ENCODE measurements at regions not wholly inside any gene's neighbourhood (a gene's known extent, or its start where the extent isn't known, plus 50 kb on each side); places are given as distances from the start of the nearest gene placed in this dataset.

DNA sequence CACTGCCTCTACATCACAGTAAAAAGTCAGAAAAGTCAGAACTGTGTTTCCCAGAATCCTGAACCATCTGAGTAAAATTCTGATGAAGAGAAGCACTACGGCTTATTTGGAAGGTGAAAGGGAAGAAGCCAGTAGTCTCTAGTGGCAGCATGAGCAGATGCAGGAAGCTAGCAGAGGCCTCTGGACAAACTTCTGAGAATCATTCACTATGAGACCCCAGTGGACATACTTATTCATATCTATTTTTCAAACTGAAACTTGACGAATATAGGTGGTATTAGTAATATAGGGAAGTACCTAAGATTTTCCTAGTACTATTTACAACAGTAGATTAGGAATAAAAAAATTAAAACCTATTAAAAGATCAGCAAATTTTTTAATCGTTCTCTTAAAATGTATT lies 272.8 kb upstream of the TTC14 start:
- DNase-seq (no peak), ATAC-seq (no peak)
- no peaks in the 10 kb centered on the region for H3K27me3 Mint-ChIP-seq
- TF ChIP-seq, protein P1, sequence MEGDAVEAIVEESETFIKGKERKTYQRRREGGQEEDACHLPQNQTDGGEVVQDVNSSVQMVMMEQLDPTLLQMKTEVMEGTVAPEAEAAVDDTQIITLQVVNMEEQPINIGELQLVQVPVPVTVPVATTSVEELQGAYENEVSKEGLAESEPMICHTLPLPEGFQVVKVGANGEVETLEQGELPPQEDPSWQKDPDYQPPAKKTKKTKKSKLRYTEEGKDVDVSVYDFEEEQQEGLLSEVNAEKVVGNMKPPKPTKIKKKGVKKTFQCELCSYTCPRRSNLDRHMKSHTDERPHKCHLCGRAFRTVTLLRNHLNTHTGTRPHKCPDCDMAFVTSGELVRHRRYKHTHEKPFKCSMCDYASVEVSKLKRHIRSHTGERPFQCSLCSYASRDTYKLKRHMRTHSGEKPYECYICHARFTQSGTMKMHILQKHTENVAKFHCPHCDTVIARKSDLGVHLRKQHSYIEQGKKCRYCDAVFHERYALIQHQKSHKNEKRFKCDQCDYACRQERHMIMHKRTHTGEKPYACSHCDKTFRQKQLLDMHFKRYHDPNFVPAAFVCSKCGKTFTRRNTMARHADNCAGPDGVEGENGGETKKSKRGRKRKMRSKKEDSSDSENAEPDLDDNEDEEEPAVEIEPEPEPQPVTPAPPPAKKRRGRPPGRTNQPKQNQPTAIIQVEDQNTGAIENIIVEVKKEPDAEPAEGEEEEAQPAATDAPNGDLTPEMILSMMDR (IDR thresholded peaks at IDR 0.05) = no peak
- no peak overlapping the region for H3K4me3 Mint-ChIP-seq
- ChIA-PET CTCF (no interaction called here), POLR2A (no interaction called here)
- H3K9me3 Mint-ChIP-seq = peaks cover 2% of the 10 kb centered on the region
- intact Hi-C loops (cut with micrococcal nuclease) = no loop called here
- H3K4me1 Mint-ChIP-seq (ENCODE audit: low read depth) = no peaks in the 10 kb centered on the region
- H3K27ac Mint-ChIP-seq = no peak overlapping the region
- H3K36me3 Mint-ChIP-seq (ENCODE audit: low read depth) = no peaks in the 10 kb centered on the region

DNA sequence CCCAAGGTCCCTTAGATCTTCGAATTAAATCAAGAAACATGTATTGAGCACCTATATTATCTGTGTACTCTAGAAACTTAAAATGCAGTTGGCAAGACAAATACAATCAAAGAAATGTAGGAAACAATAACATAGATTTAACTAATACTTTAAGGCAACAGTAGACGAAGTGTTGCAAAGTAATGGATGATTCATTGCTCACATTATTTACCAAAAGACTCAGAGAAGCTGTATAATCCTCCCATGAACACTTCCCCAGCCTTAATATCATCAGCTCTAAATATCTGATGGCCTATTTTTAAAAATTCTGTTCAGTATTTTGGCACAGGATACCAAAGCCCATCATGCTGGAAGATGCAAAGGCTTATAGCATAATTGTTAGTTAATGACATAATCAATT lies 272.1 kb upstream of the TTC14 start:
- intact Hi-C loops (cut with micrococcal nuclease) = no loop called here
- ATAC-seq (no peak), DNase-seq (no peak)
- Mint-ChIP-seq H3K4me3 (no peak overlapping the region), H3K27ac (no peak overlapping the region), H3K4me1 (ENCODE audit: low read depth) (no peaks in the 10 kb centered on the region), H3K27me3 (no peaks in the 10 kb centered on the region), H3K9me3 (peaks cover 3% of the 10 kb centered on the region), H3K36me3 (ENCODE audit: low read depth) (no peaks in the 10 kb centered on the region)
- ChIA-PET CTCF (interaction anchor here (0.9 kb wide), 1 partner anchor 188 kb away, joined by 4 read pairs; no protein-coding TSS in a partner anchor), POLR2A (no interaction called here)
- TF ChIP-seq, protein P1 (IDR thresholded peaks at IDR 0.05) = no peak

DNA sequence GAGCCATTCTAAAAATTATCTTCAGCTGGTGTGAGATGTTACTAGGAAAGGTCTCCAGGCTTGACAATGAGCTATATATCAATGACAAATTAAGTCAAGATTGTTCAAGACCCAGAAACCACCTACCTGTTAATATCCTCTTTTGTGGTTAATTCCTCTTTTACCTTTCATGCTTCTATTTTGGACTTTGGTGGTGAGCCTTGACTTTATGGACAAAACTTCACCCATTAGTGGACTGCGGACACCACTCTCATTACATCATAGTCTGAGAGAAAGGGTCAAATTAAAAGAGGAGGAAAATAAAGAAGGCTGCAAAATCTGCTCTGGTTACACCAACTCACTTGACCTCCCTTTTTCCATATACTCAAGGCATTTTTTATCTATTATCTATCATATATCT lies 271.5 kb upstream of the TTC14 start:
- H3K4me1 Mint-ChIP-seq (ENCODE audit: low read depth) = no peaks in the 10 kb centered on the region

DNA sequence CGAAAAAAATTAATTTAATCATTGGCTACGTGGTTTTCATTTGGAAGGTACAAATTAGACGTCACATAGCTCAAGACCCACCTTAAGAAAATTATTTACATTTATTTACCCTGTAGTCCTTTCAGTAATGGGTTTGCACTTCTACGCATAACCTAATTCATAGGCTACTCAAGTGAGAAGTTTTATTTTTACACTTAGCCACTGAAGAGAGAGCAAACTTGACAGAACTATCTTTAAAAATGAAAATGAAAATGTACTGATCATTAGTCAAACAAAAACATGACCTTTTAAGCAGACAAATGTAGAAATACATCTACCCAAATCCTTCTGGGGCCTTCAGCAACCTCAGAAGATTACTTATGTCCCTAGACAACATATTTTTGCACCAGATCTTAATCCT lies 269.4 kb upstream of the TTC14 start:
- no peaks in the 10 kb centered on the region for H3K36me3 Mint-ChIP-seq (ENCODE audit: low read depth)
- ATAC-seq = no peak
- H3K27ac Mint-ChIP-seq = no peak overlapping the region
- TF ChIP-seq, protein P1 (IDR thresholded peaks at IDR 0.05) = no peak
- no peak overlapping the region for H3K4me3 Mint-ChIP-seq
- ChIA-PET CTCF (no interaction called here), POLR2A (no interaction called here)
- H3K4me1 Mint-ChIP-seq (ENCODE audit: low read depth) = no peaks in the 10 kb centered on the region
- H3K27me3 Mint-ChIP-seq = no peaks in the 10 kb centered on the region
- peaks cover 3% of the 10 kb centered on the region for H3K9me3 Mint-ChIP-seq
- intact Hi-C loops (cut with micrococcal nuclease) = no loop called here
- no peak for DNase-seq

More for the DNA sequence above, 271.5 kb upstream of the TTC14 start:
- DNase-seq (no peak), ATAC-seq (no peak)
- no peaks in the 10 kb centered on the region for H3K27me3 Mint-ChIP-seq
- H3K27ac Mint-ChIP-seq = no peak overlapping the region
- TF ChIP-seq, protein P1 (IDR thresholded peaks at IDR 0.05) = no peak
- H3K4me3 Mint-ChIP-seq = no peak overlapping the region
- CTCF ChIA-PET = interaction anchor here (0.9 kb wide), 1 partner anchor 187 kb away, joined by 4 read pairs; no protein-coding TSS in a partner anchor
- H3K36me3 Mint-ChIP-seq (ENCODE audit: low read depth) = no peaks in the 10 kb centered on the region
- POLR2A ChIA-PET = no interaction called here
- intact Hi-C loops (cut with micrococcal nuclease) = no loop called here
- peaks cover 3% of the 10 kb centered on the region for H3K9me3 Mint-ChIP-seq

DNA sequence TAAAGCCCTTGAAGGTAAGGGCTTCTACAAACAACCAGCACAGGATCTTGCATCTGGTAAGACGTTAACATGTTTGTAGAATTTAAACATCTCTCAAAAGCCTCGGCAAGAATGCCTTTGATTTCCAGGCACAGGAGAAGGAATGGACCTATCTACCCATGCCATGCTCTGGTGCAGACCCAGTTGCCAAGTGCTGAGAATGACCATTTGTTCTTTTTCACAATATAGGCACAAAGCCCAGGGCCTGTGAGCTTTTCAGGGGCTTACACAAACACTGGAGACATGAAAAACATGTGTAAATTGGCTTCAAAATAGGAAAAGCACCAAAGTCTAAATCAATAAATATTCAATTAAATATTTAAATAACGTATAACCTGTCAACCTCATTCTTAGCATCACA lies 266.9 kb upstream of the TTC14 start:
- intact Hi-C loops (cut with micrococcal nuclease) = no loop called here
- H3K9me3 Mint-ChIP-seq = peaks cover 3% of the 10 kb centered on the region
- no peak overlapping the region for H3K27ac Mint-ChIP-seq
- ChIA-PET CTCF (no interaction called here), POLR2A (no interaction called here)
- no peaks in the 10 kb centered on the region for H3K4me1 Mint-ChIP-seq (ENCODE audit: low read depth)
- TF ChIP-seq, protein P1 (IDR thresholded peaks at IDR 0.05) = no peak
- H3K36me3 Mint-ChIP-seq (ENCODE audit: low read depth) = no peaks in the 10 kb centered on the region
- no peak overlapping the region for H3K4me3 Mint-ChIP-seq
- DNase-seq = no peak
- no peaks in the 10 kb centered on the region for H3K27me3 Mint-ChIP-seq
- no peak for ATAC-seq
